ENCODE measurements at regions not wholly inside any gene's neighbourhood (a gene's known extent, or its start where the extent isn't known, plus 50 kb on each side); places are given as distances from the start of the nearest gene placed in this dataset.

GRCh38 chr16:86958423-86958822, 358.8 kb downstream of the C16orf95 start:
- TF ChIP-seq EZH2 (IDR thresholded peaks at IDR 0.05; ENCODE audit: borderline replicate concordance, low read depth, low read length, severe bottlenecking) (no peak), CTCF (IDR thresholded peaks at IDR 0.05; ENCODE audit: borderline replicate concordance, extremely low read depth, low read length, poor library complexity, severe bottlenecking) (no peak)
- ATAC-seq (ENCODE audit: insufficient read depth, low read depth), result no peak
- H3K27me3 ChIP-seq (ENCODE audit: insufficient read depth, low read length, poor library complexity), result peaks cover 3% of the 10 kb centered on the region

GRCh38 chr16:86959091-86959651, 358.0 kb downstream of the C16orf95 start:
- DNase-seq (no peak), ATAC-seq (ENCODE audit: insufficient read depth, low read depth) (no peak)
- Histone ChIP-seq H4K20me1 (ENCODE audit: insufficient read depth, low read length) (no peaks in the 10 kb centered on the region), H3K79me2 (ENCODE audit: insufficient read depth, low read length) (no peaks in the 10 kb centered on the region), H3K9me3 (ENCODE audit: insufficient read depth, low read length, severe bottlenecking) (no peaks in the 10 kb centered on the region), H3K4me1 (ENCODE audit: insufficient read depth, low read length) (no peaks in the 10 kb centered on the region), H3K4me3 (ENCODE audit: low read depth in 1 of 2, low read length in 2 of 2) (no peak overlapping the region), H3K9ac (ENCODE audit: low read depth, low read length) (no peak overlapping the region), H3K36me3 (ENCODE audit: insufficient read depth, low read length) (no peaks in the 10 kb centered on the region), H3K4me2 (ENCODE audit: insufficient read depth, low read length) (no peak overlapping the region), H2AFZ (ENCODE audit: low read depth, low read length) (no peak overlapping the region), H3K27ac (ENCODE audit: low read length) (no peak overlapping the region), H3K27me3 (ENCODE audit: insufficient read depth, low read length, poor library complexity) (peaks cover 3% of the 10 kb centered on the region)
- TF ChIP-seq CTCF (IDR thresholded peaks at IDR 0.05; ENCODE audit: borderline replicate concordance, extremely low read depth, low read length, poor library complexity, severe bottlenecking), result no peak
- no peak for TF ChIP-seq EZH2 (IDR thresholded peaks at IDR 0.05; ENCODE audit: borderline replicate concordance, low read depth, low read length, severe bottlenecking)

More at GRCh38 chr16:86958423-86958822, 358.8 kb downstream of the C16orf95 start:
- Histone ChIP-seq H3K4me2 (ENCODE audit: insufficient read depth, low read length) (no peak overlapping the region), H4K20me1 (ENCODE audit: insufficient read depth, low read length) (no peaks in the 10 kb centered on the region), H2AFZ (ENCODE audit: low read depth, low read length) (no peak overlapping the region), H3K36me3 (ENCODE audit: insufficient read depth, low read length) (no peaks in the 10 kb centered on the region), H3K9ac (ENCODE audit: low read depth, low read length) (no peak overlapping the region), H3K4me1 (ENCODE audit: insufficient read depth, low read length) (no peaks in the 10 kb centered on the region), H3K79me2 (ENCODE audit: insufficient read depth, low read length) (no peaks in the 10 kb centered on the region), H3K9me3 (ENCODE audit: insufficient read depth, low read length, severe bottlenecking) (no peaks in the 10 kb centered on the region), H3K4me3 (ENCODE audit: low read depth in 1 of 2, low read length in 2 of 2) (no peak overlapping the region), H3K27ac (ENCODE audit: low read length) (no peak overlapping the region)
- no peak for DNase-seq

- H3K27me3 ChIP-seq (ENCODE audit: insufficient read depth, low read length, poor library complexity), result peaks cover 3% of the 10 kb centered on the region
- H3K9me3 ChIP-seq (ENCODE audit: insufficient read depth, low read length, severe bottlenecking), result no peaks in the 10 kb centered on the region
- H3K4me2 ChIP-seq (ENCODE audit: insufficient read depth, low read length), result no peak overlapping the region
- no peaks in the 10 kb centered on the region for H3K4me1 ChIP-seq (ENCODE audit: insufficient read depth, low read length)
- DNase-seq (no peak), ATAC-seq (ENCODE audit: insufficient read depth, low read depth) (no peak)
- no peaks in the 10 kb centered on the region for H3K36me3 ChIP-seq (ENCODE audit: insufficient read depth, low read length)
- no peak overlapping the region for H2AFZ ChIP-seq (ENCODE audit: low read depth, low read length)
- H3K9ac ChIP-seq (ENCODE audit: low read depth, low read length), result no peak overlapping the region
- TF ChIP-seq CTCF (IDR thresholded peaks at IDR 0.05; ENCODE audit: borderline replicate concordance, extremely low read depth, low read length, poor library complexity, severe bottlenecking) (no peak), EZH2 (IDR thresholded peaks at IDR 0.05; ENCODE audit: borderline replicate concordance, low read depth, low read length, severe bottlenecking) (no peak)
- no peaks in the 10 kb centered on the region for H4K20me1 ChIP-seq (ENCODE audit: insufficient read depth, low read length)
- no peak overlapping the region for H3K27ac ChIP-seq (ENCODE audit: low read length)
- no peaks in the 10 kb centered on the region for H3K79me2 ChIP-seq (ENCODE audit: insufficient read depth, low read length)
- H3K4me3 ChIP-seq (ENCODE audit: low read depth in 1 of 2, low read length in 2 of 2), result no peak overlapping the region
These were observed 357.5 kb downstream of the C16orf95 start for GRCh38 chr16:86959729-86960128.
